OCI-LY3 (cell line): ENCODE measurements at regions not wholly inside any gene's neighbourhood (a gene's known extent, or its start where the extent isn't known, plus 50 kb on each side); places are given as distances from the start of the nearest gene placed in this dataset.

Source experiments
- H2AFZ ChIP-seq: fragments of 200-600, 300-600 bp; shearing (Covaris generic); 2 replicates; pipeline ENCODE4 v1.6.0; 2014; ENCODE audit warnings: antibody characterized with exemption, low read depth, low read length
- H3K27ac ChIP-seq: fragments of 200-600, 300-600 bp; sonication (generic); 2 replicates; pipeline ENCODE4 v1.5.1; 2014; ENCODE audit warnings: mild to moderate bottlenecking, low read length, moderate library complexity, mixed read lengths
- H3K27me3 ChIP-seq: fragments of 200-600, 300-600 bp; sonication (generic); 2 replicates; pipeline ENCODE4 v1.6.1; 2014; ENCODE audit warnings: low read depth, low read length, mixed read lengths
- H3K36me3 ChIP-seq: fragments of 200-600, 300-600 bp; sonication (generic); replicated peaks from 2 replicates; pipeline ENCODE3; 2014; ENCODE audit warnings: low read depth, low read length, mixed read lengths
- H3K4me1 ChIP-seq: fragments of 300-600, 200-600 bp; sonication (generic); 2 replicates; pipeline ENCODE4 v1.6.1; 2014; ENCODE audit warnings: low read length, mixed read lengths
- H3K4me2 ChIP-seq: fragments of 200-600, 300-600 bp; sonication (generic); 2 replicates; pipeline ENCODE4 v1.6.1; 2014; ENCODE audit warnings: low read length, mixed read lengths
- H3K4me3 ChIP-seq: fragments of 300-600, 200-600 bp; sonication (generic); 2 replicates; pipeline ENCODE4 v1.5.1; 2014; ENCODE audit warnings: antibody characterized with exemption, mild to moderate bottlenecking, low read length, moderate library complexity
- H3K79me2 ChIP-seq: fragments of 300-600, 200-600 bp; shearing (Covaris generic); 2 replicates; pipeline ENCODE4 v1.6.1; 2014; ENCODE audit warnings: mild to moderate bottlenecking, low read length, mixed read lengths
- H3K9ac ChIP-seq: fragments of 300-600, 200-600 bp; shearing (Covaris generic); 2 replicates; pipeline ENCODE4 v1.6.0; 2014; ENCODE audit warnings: mild to moderate bottlenecking, low read length, moderate library complexity
- H3K9me3 ChIP-seq: fragments of 200-600, 300-600 bp; shearing (Covaris generic); 2 replicates; pipeline ENCODE4 v1.6.1; 2014; ENCODE audit warnings: low read length, mixed read lengths; ENCODE audit not compliant: insufficient read depth
- H4K20me1 ChIP-seq: fragments of 200-600, 300-600 bp; sonication (generic); 2 replicates; pipeline ENCODE4 v1.6.1; 2016; ENCODE audit warnings: low read length, mixed read lengths; ENCODE audit not compliant: insufficient read depth
- EZH2phosphoT487 ChIP-seq: fragments of 200-600 bp; shearing (Covaris generic); IDR thresholded peaks from 2 replicates; pipeline ENCODE4 v1.6.1; 2018; ENCODE audit warnings: antibody characterized with exemption, mixed run types, low read depth
- TF ChIP-seq, protein P1 (sequence below): fragments of 200-600, 300-600 bp; sonication (generic); IDR thresholded peaks from 2 replicates; pipeline ENCODE4 v1.5.1; 2014; ENCODE audit warnings: antibody characterized with exemption, low read length, low read depth

- Histone ChIP-seq H3K27ac (no peak overlapping the region), H3K4me1 (peaks cover 5% of the 10 kb centered on the region; the same call in 1 of the 2 replicates), H4K20me1 (no peaks in the 10 kb centered on the region), H3K79me2 (no peaks in the 10 kb centered on the region), H3K4me2 (no peak overlapping the region), H3K36me3 (no peaks in the 10 kb centered on the region), H3K27me3 (peaks cover 29% of the 10 kb centered on the region), H3K9me3 (no peaks in the 10 kb centered on the region), H3K4me3 (no peak overlapping the region), H3K9ac (no peak overlapping the region), H2AFZ (no peak overlapping the region)
- TF ChIP-seq, protein P1, sequence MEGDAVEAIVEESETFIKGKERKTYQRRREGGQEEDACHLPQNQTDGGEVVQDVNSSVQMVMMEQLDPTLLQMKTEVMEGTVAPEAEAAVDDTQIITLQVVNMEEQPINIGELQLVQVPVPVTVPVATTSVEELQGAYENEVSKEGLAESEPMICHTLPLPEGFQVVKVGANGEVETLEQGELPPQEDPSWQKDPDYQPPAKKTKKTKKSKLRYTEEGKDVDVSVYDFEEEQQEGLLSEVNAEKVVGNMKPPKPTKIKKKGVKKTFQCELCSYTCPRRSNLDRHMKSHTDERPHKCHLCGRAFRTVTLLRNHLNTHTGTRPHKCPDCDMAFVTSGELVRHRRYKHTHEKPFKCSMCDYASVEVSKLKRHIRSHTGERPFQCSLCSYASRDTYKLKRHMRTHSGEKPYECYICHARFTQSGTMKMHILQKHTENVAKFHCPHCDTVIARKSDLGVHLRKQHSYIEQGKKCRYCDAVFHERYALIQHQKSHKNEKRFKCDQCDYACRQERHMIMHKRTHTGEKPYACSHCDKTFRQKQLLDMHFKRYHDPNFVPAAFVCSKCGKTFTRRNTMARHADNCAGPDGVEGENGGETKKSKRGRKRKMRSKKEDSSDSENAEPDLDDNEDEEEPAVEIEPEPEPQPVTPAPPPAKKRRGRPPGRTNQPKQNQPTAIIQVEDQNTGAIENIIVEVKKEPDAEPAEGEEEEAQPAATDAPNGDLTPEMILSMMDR, result no peak
- no peak for TF ChIP-seq EZH2phosphoT487
Observed at GRCh38 chr14:54177019-54177418, 219.8 kb upstream of the CDKN3 start.

- Histone ChIP-seq H3K79me2 (no peaks in the 10 kb centered on the region), H3K27me3 (peaks cover 29% of the 10 kb centered on the region), H3K27ac (no peak overlapping the region), H3K4me1 (peaks cover 12% of the 10 kb centered on the region), H3K9ac (no peak overlapping the region), H3K4me3 (no peak overlapping the region), H3K36me3 (no peaks in the 10 kb centered on the region), H2AFZ (no peak overlapping the region), H3K9me3 (no peaks in the 10 kb centered on the region), H3K4me2 (no peak overlapping the region), H4K20me1 (no peaks in the 10 kb centered on the region)
- TF ChIP-seq, protein P1, result no peak
Observed at GRCh38 chr14:54177641-54178621, 218.9 kb upstream of the CDKN3 start.

DNA sequence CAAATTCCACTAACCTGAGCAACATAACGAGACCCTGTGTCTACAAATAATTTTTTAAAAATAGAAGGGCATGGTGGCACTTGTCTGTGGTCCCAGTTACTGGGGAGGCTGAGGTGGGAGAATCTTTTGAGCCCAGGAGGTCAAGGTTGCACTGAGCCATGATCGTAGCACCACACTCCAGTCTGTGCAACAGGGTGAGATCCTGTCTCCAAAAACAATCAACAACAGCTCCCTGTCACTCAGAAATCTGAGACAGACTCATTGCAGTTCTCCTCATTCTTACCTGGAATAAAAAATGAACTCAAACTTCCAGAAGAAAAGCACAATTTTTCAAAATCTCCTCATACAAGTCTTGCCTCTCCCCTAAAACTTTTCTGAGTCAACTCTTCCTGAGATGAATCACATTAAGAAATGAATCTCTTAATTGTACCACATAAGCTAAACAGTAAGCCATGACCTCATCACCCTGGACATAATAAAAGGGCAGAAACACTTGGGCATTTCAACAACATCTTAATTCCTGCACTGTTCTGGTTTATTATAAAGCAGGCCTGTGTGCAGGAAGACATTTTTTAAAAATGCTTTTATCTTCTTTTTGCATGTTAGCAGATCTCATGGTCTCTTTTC is 214.3 kb upstream of the CDKN3 start:
- TF ChIP-seq EZH2phosphoT487, result no peak
- TF ChIP-seq, protein P1, result no peak
- no peak overlapping the region for H2AFZ ChIP-seq

More for the DNA sequence above, 214.3 kb upstream of the CDKN3 start:
- Histone ChIP-seq H3K27ac (no peak overlapping the region), H3K9me3 (no peaks in the 10 kb centered on the region), H3K4me2 (no peak overlapping the region), H3K9ac (no peak overlapping the region), H3K36me3 (no peaks in the 10 kb centered on the region), H4K20me1 (no peaks in the 10 kb centered on the region), H3K4me1 (peaks cover 7% of the 10 kb centered on the region), H3K27me3 (peaks cover 19% of the 10 kb centered on the region), H3K79me2 (no peaks in the 10 kb centered on the region), H3K4me3 (no peak overlapping the region)
